DMS 273 treated with DMSO at 0.1 percent for 48 hours (cell line): ENCODE measurements at regions not wholly inside any gene's neighbourhood (a gene's known extent, or its start where the extent isn't known, plus 50 kb on each side); places are given as distances from the start of the nearest gene placed in this dataset.

Experiments used
- DNase-seq: peaks from one replicate; lab custom pipeline; 2025; lab: John Stamatoyannopoulos, UW

DNA sequence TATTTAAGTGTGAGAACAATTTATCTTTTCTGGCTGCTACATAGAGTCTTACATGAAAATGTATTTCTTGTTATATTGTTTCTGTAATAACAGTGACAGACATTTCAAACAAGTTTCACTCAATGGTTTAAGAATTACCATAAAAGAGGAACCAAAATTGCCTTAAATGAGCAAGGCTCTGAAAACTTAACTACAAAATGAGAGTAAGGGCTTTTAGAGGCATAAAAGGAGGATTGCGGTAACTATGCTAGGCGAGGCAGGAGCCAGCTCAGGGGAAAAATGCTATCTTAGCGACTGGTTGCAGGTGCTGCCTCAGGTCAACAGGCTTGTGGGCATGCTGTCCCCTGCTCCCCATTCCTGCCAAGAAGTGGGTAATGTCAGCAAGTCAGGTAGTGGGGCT is 81.7 kb upstream of the MSI2 start:
- DNase-seq: no peak

GRCh38 chr17:57178839-57179238 is 77.5 kb upstream of the MSI2 start:
- no peak for DNase-seq

DNA sequence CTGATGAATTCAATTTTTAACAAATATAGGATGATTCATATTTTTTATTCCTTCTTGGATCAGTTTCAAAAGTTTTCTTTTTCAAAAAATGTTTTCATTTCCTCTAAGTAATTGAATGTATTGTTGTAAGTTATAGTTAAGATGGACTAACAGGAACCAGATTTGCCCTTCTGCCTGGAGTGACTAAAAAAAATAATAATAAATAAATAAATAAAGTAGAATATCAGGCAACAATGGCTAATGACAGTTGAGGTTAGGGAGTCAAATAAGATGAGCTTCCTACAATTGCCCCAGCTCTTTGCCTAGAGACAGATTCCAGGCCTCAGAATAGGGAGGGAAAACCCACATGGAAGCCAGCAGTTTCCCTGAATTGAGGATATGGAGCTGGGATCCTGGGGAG is 73.7 kb upstream of the MSI2 start:
- no peak for DNase-seq

DNA sequence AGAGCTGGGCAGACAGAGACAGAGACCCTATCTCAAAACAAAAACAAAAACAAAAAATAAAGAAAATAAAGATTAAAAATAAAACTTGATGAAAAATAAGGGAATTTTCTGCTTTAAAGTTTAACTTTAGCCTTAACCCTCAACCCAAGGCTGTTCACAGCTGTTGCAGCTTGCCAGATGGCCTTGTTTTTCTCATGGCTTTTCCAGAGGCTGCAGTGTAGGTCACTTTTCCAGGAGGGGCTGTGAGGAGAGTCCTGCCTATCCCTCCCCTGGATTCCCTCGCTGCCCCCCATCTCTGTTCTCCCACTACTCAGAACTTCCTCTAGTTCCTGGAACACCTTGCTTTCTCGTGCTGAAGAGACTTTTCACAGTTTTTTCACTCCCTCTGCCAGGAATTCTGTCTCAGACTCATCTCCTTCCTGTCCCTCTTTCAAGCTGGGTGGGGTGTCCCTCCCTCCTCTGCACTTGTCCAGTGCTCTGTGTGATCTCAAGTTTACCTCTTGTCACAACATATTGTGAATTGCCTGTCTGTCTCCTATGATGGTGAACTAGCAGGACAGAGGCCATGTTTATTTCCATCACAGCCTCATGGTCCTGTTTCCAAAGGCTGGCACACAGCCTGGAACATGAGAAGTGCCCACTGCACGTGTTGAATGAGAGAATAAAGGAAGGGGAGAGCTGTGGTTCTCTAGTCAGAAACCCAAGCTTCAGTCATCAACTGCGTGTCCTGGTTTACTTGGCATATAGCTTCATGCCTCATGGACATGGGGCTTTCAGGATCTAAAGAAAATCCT is 69.9 kb upstream of the MSI2 start:
- DNase-seq: peak; percentile 52

DNA sequence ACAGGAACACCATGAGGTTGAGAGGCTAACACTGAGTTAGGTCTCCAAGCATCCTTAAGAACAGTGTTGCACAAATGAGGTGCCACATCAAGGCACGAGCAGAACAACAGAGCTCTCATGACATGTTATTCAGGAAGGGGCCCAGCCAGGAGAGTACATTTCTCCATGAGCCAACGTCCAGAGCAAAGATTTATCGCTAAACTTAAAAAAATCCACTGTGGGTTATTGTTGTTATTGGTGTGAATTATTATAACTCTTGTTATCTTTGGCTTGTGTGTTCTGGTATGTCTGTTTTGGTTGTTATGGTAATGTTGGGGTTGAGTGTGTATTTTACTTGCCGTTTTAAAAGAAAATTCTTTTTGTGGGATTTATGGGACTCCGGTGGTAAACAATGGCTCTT is 68.9 kb upstream of the MSI2 start:
- no peak for DNase-seq

DNA sequence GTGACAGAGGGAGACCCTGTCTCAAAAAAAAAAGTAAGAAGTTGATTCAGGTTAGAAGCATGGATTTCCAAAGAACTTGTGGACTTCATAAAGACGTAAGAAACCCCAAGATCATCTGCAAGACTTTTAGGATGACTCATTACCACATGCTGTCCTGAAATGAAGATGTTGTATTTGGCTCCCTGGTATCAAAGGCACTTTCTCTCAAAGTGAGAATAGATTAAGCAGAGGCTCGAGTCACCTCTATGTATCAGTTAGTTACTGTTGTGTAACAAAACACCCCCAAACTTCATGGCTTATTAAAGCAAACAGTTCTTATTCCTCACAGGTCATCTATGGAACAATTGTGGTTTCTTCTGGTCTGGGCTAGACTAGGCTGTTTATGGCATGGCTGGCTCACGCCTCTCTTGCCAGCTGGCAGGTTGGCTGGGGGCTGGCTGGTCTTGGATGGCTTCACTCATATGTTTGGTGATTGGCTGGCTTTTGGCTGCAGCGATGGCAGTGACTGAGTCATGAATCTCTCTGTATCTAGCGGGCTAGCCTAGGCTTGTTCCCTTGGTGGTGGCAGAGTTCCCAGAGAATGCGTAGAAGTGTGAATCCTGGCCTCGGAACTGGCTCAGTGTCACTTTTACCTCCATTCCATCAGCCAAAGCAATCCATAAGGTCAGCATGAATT is 60.4 kb upstream of the MSI2 start:
- DNase-seq: no peak

DNA sequence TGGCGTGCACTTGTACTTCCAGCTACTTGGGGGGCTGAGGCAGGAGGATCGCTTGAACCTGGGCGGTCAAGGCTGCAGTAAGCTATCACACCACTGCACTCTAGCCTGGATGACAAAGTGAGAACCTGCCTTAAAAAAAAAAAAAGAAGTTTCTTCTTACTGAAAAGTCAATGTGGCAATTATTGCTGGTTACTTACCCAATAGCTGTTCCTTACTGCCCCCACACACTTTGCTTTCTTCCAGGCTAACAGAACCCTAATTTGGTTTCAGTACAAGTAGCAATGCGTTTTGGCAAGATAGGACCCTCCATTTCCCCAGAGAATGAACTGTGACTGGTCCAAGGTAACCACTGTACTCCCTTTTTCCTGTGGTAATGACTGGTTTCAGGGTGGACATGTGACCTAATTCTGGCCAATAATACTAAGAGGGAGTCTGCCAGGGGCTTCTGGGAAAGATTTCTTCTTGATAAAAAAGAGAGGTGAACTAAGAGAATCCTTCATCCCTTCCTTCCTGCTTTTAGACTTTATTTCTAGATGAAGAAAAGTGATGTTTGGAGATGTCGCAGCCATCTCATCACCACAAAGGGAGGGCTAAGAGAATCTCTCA is 58.8 kb upstream of the MSI2 start:
- DNase-seq: no peak

DNA sequence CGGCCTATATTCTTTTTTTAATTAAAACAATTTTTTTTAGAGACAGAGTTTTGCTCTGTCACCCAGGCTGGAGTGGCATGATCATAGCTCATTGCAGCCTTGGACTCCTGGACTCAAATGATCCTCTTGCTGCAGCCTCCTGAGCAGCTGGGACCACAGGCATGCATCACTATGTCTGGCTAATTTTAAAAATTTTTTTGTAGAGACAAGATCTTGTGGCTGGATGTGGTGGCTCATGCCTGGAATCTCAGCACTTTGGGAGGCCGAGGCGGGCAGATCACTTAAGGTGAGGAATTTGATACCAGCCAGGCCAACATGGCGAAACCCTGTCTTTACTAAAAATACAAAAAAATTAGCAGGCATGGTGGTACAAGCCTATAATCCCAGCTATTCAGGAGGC is 54.8 kb upstream of the MSI2 start:
- no peak for DNase-seq

GRCh38 chr17:57203040-57203439 is 53.3 kb upstream of the MSI2 start:
- DNase-seq: no peak
